MV-4-11 (cell line): ENCODE measurements at regions not wholly inside any gene's neighbourhood (a gene's known extent, or its start where the extent isn't known, plus 50 kb on each side); places are given as distances from the start of the nearest gene placed in this dataset.
A peak's percentile ranks its signal among the peaks of the same experiment; 100 is the strongest.
"Not testable (repeated sequence)": the region's sequence is repeated elsewhere in the genome, so short reads cannot be mapped to it uniquely, and the experiment has no call there.

Experiments used
- DNase-seq: peaks from one replicate; lab custom pipeline; 2025; lab: John Stamatoyannopoulos, UW

DNA sequence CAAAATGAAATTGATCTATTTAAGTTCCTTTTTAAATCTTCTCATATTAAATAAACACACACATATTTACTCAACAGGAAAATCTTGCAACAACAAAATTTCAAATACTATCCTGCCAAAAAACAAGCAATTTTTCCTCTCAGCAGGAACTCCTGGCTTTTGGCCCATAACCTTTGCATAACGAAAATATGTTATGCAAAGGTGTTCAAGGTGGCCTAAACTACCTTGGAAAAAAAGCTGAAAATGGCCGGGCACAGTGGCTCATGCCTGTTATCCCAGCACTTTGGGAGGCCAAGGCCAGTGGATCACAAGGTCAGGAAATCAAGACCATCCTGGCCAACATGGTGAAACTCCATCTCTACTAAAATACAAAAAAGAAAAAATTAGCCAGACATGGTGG, 424.3 kb upstream of the ZNF337 start:
- not testable (repeated sequence) for DNase-seq

DNA sequence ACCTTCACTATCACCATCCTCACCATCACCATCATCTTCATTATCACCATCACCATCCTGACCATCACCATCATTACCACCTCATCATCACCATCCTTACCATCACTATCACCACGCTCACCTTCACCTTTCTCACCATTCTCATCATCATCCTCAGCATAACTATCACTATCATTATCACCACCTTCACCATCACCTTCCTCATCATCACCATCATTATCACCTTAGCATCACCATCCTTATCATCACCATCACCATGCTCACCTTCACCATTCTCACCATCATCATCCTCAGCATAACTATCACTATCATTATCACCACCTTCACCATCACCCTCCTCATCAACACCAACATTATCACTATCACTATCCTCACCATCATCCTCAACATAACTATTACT, 397.8 kb upstream of the ZNF337 start:
- DNase-seq: not testable (repeated sequence)

DNA sequence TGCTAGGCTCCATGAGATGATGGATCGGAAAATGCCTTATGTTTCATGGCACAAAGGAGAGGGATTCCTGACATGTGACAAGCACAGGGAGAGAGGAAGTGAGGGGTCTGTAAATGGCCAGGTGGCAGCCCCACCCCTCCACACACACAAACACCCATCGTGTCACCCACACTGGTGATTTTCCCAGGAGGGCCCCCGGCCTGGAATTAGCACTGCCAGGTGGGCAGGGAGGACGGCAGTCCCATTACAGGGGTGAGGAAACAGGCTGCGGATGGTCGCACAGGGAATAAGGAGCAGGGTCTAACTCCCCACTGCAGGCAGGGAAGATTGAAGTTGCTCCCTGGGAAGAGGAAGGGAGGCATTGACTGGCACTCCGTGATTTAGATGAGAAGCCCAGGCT, 395.3 kb upstream of the ZNF337 start:
- DNase-seq: not testable (repeated sequence)

DNA sequence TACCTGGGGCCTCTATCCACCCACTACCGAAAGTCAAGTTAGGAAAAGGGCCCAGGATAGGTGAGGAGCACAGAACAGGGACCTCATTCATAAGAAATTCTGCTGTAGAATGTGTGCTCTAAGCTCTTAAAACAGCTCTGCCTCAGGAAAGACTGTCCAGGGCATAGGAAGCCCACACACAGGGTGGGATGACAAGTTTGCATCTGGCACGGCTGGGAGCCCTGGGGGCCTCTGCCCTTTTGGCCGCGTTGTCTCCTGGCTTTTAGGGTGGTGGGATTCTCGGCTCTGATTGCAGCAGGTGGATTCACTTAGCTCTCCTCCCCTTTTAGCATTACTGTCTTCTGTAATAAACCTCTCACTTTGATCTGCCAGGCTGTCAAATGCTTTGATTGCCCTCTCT, 389.5 kb upstream of the ZNF337 start:
- not testable (repeated sequence) for DNase-seq

DNA sequence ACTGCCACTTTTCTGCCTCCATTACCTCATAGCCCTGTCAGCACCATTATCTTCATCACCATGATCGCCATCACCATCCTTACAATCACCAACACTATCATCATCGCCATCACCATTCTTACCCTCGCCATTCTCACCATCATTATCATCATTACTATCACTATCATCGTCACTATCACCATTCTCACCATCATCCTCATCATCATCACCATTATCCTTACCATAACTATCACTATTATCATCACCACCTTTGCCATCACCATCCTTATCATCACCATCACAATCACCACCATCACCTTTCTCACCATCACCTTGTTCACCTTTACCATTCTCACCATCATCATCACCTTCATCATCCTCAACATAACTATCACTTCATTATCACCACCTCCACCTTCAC, 377.3 kb upstream of the ZNF337 start:
- not testable (repeated sequence) for DNase-seq

DNA sequence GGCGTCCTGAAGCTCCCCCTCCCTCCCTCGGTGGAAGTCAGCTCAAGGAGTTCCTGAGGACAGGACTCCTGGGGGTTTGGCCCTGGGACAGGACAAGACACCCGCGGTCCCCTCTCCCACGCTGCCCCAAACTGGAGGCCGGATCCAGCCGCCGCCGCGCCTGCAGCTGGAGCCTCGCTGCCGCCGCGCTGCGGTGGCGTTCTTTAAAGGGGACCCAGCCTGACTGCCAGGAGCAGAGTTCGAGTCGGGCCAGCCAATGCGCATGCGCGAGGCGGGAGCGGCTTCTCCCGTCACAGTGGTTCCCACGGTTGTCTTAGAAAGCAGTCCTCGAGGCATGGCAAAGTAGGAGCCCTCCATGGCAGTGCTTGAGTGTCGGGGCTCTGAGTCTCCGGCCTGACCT, 362.7 kb upstream of the ZNF337 start:
- DNase-seq: not testable (repeated sequence)

DNA sequence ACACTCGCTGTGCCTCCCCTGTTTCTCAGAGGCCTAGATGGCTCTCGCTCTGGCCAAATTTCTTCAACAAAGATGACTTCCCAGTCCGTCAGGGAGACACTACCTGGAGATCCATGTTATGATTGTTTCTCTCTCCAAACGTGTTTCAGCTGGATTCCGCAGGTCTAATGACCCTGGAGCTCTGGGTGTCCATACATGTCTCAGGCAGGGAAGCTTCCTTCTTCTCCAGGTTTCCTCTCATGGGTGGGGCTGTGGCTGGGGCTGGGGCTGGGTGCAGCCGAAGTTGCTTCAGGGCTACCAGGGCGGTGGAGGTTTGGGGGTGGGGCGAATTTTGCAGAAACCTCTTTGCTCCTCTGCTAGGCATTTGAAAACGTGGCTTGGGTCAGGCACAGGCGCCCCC, 361.8 kb upstream of the ZNF337 start:
- not testable (repeated sequence) for DNase-seq

DNA sequence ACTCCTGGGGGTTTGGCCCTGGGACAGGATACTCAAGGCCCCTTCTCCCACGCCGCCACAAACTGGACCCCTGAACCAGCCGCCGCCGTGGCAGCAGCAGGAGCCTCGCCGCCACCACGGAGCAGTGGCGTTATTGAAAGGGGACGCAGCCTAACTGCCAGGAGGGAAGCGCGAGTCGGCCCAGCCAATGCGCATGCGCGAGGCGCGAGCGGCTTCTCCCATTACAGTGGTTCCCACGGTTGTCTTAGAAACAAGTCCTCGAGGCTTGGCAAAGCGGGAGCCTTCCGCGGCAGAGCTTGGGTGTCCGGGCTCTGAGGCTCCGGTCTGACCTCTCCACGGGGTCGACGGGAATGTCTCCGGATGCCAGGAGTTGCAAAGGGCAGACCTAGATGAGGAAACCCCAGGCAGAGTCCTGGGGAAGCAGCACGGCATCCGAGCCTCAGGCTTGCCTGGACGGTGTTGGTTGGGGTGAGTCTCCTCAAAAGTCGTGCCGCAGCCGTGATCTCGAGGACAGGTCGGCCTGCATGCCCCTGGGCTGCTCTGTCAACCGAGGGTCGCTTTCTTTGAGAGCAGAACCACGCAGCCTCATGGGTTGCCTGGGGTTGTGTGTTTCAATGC, 360.6 kb upstream of the ZNF337 start:
- not testable (repeated sequence) for DNase-seq

DNA sequence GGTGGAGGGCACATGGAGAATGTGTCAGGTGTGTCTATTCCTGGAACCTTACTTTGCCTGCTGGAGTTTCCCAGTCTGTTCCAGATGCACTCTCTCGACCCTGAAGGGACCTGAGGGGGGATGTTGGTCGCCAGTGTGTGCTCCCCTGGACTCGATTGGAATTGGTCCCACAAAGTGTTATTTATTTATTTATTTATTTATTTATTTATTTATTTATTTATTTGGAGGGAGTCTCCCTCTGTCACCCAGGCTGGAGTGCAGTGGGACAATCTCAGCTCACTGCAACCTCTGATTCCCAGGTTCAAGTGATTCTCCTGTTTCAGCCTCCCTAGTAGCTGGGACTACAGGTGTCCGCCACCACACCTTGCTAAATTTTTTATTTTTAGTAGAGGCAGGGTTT, 329.1 kb upstream of the ZNF337 start:
- not testable (repeated sequence) for DNase-seq

DNA sequence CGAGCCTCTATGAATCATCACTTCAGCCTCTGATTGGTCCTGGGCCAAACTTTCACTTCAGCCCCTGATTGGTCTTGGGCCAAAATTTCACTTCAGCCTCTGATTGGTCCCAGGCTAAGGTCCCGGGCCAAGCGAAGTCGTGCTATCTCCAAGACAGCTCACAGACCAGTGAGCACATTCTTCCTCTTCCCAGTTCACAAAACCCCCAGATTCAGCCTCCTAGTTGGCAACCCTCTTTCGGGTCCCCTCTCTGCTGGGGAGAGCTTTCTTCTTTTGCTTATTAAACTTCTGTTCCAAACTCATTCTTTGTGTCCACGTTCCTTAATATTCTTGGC, 314.3 kb upstream of the ZNF337 start:
- not testable (repeated sequence) for DNase-seq

DNA sequence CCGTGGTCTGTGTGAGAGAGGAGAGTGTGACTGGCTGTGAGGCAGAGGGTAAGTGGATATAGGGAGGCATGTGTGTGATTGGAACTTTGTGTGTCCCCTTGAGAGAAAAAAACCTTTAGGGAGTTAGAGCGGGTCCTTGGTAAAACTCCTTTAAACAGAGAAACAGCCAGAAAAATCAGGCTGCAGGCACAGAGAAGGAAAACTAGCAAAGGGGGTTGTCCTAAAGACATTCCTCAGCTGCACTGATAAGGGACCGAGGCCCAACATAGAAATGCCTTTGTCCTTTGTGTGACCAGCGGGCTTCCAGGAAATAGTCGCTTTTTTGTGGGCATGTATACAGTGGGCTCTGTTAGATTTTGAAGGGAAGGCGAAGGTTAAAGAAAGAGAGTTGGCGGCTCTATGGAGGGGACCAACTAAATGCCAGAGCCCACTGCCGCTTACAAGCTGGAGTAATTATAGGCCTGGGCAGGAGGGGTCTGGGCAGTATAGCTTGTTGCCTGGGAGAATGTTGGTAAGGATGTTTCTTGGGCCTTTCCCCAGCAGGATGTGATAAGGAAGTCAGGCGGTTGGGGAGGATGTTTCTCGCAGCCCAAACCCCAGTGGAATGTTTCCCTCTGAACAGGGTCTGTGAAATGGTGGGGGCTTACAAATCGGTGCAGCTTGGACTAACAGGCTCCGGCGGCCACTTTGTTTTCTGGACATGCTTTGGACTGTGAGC, 313.7 kb upstream of the ZNF337 start:
- not testable (repeated sequence) for DNase-seq

DNA sequence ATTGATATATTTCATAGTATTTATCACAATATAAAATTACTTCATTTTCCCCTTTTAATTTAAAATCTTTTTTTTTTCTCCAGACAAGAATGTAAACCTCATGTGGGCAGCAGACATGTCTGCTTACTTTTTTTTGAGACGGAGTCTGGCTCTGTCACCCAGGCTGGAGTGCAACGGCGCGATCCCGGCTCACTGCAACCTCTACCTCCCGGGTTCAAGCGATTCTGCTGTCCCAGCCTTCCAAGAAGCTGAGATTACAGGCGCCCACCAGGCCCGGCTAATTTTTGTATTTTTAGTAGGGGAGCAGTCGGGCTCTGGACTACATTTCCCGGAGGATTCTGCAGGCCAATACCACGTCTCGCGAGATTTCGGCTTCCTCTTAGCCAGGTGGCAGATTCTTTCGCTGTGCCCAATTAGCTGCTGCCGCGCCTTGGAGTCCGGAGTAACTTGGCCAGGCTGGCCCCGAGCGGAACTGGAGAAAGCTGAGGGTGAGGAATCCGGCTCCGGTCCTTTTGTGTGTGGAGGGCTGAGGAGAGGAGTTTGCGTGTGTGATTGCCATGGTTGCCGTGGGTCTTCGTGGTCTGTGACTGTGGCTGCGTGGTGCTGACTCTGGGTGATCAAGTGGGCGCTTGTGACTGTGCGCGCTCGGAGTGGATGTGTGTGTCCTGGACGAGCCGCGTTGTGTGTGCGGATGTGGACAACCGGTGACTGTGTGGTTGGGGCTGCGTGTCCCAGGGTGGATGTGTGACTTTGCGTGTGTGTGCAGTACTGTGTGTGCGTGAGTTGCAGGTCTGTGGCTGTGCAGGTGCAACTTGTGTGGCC, 313.0 kb upstream of the ZNF337 start:
- peak; percentile 90 for DNase-seq

DNA sequence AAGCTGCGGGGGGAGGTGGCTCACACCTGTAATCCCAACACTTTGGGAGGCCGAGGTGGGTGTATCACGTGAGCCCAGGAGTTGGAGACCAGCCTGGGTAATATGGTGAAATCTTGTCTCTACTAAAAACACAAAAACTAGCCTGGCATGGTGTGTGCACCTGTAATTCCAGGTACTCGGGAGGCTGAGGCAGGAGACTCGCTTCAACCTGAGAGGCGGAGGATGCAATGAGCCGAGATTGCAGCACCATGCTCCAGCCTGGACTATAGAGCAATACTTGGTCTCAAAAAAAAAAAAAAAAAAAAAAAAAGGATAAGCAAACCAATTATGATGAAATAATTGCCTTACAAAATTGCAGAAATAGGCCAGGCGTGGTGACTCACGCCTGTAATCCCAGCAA, 311.4 kb upstream of the ZNF337 start:
- peak; percentile 37 for DNase-seq

DNA sequence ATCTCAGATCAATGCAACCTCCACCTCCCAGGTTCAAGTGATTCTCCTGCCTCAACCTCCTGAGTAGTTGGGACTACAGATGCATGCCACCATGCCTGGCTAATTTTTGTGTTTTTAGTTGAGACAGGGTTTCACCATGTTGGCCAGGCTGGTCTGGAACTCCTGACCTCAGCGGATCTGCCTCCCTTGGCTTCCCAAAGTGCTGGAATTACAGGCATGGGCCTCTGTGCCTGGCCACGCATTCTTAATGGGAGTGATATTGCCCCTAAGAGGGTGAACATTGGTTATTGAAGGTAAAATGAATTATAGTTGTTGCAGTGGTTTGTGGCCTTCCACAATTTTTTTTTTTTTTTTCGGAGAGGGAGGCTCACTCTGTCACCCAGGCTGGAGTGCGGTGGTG, 309.5 kb upstream of the ZNF337 start:
- DNase-seq: not testable (repeated sequence)

DNA sequence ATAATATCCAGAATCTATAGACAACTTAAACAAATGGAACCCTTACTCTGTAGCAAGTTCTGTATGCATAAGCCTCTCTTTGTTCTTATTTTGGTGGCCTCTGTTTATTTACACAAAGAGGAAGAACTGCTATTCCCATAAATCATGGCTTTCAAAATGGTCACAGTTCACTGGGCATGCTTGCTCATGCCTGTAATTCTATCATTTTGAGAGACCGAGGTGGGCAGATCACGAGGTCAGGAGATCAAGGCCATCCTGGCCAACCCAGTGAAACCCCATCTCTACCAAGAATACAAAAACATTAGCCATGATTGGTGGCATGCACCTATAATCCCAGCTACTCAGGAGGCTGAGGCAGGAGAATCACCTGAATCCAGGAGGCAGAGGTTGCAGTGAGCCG, 307.3 kb upstream of the ZNF337 start:
- DNase-seq: not testable (repeated sequence)

DNA sequence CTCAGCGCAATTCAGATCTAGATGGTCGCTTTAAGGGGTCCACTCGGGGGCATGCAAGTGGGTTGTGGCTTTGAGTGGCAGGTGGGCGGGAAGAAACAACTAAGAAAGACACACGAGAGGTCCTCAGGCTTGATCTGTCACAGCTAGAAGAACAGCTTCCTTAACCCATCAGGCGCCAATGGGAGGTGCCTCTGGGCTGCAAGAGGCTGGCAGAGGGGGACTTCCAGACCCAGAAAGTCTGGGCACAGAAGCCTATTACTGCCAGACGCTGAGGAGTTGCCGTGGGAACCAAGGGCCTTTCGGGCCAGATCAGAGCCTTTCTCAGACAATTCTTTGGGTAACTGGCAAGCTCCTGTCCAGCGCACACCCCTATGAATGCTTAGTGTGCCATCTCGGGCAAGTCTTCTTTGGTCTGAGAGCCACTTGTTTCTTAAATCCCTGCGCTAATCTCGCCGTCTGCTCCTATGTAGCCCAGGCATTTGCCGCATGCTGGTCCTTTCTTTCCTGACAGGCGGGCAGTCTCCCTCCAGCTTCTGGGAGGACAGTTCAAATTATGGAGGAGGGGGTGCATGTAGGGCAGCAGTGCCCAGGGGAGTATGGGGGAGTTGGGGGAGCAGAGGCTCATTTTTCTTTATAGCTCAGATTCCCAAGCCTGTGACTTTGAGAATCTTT, 300.9 kb upstream of the ZNF337 start:
- DNase-seq: not testable (repeated sequence)

DNA sequence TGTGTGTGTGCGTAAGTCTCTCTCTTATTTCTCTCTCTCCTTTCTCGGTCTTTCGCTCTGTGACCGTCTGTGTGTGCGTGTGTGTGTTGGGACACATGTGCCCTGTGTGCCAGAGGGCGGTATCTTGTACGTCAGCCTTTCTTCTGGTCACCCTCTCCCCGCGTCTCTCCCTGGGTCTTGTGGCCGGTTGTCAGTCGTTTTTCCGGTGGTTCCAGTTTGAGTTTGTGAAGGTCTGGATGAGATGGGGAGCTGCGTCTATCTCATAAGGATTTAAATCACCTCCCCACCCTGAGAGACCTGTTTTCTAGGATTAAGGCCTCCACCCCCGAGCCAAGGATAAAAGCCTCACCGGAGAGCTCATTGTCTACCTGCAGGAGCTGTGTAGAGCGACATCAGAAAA, 295.5 kb upstream of the ZNF337 start:
- no peak for DNase-seq

DNA sequence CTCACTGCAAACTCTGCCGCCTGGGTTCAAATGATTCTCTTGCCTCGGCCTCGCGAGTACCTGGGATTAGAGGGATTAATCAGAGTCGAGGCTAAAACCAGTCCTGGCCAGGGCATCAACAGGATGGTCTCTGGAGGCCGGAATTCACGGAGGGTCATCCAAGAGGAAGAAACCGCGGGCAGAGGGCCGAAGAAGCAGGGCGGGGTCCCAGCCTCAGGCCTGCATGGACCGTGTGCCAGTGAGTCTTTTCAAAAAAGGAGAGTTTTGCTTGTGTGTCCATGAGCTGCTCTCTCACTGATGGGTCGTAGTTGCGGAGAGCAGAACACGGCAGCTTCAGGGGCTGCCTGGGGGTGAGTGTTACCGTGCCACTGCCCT, 295.1 kb upstream of the ZNF337 start:
- DNase-seq: no peak

DNA sequence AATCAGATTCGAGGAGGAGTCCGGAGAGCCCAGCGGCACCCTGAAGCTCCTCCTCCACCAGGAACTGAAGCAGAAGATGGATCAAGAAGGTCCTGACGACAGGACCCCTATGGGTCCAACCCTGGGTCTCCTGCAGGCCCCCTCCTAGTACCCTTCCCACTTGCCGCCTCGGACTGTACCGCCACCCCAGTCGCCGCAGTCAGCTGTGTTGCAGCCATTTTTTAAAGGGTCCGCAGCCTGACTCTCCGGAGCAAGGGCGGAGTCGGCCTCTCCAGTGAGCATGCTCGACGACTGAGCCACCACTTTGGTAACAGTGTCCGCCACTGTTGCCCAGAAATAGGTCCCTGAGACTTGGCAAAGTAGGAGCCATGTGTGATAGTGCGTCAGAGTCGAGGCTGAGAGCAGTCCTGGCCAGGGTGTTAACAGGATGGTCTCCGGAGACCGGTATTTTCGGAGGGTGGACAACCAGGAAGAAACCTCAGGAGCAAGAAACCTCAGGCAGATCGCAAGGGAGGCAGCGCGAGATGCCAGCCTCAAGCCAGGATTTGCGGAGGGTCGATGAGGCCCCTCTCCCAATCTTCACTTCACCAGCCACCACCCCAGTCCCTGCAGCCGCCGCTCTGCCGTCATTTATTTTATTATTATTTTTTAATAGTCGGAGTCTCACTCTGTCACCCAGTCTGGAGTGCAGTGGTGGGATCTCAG, 294.6 kb upstream of the ZNF337 start:
- no peak for DNase-seq

DNA sequence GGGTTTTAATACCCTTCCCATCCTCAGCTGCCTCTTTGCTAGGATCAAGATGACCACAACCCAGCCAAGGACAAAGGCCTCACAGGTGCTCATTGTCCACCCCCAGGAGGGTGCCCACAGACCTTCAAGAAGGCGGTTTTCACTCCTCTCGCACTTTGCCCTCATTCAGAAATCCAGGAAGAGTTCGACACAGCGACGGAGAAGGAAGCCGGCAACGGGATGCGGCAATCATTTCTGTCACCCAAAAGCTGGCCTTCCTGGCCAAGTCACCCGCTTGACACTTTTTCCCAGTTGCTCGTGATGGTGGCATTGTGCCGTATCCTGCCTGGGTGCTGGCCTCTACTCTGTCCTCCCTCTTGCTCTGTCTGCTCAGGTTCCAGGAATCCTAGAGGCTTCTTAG, 293.0 kb upstream of the ZNF337 start:
- not testable (repeated sequence) for DNase-seq

DNA sequence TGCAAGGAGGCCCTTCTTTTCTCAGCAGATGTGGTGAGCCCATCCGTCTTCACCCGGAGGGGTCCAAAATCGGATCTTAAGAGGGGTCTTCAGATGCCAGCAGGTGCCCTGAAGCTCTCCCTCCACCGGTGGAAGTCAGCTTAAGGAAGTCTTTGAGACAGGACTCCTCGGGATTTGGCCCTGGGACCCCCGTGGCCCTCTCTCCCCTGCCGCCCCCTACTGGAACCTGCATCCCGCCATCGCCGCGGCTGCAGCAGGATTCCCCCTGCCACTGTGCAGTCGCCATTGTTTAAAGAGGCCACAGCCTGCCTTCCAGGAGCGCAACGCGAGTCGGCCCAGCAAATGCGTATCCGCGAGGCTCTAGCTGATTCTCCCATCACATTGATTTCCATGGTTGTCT, 292.5 kb upstream of the ZNF337 start:
- DNase-seq: no peak
